Activated CD4-positive, alpha-beta T cell treated with anti-CD3 and anti-CD28 coated beads for 36 hours (primary cell): ENCODE measurements at regions not wholly inside any gene's neighbourhood (a gene's known extent, or its start where the extent isn't known, plus 50 kb on each side); places are given as distances from the start of the nearest gene placed in this dataset.

Source experiments
- ATAC-seq: fragments of 200-7000 bp; cut with Tn5 transposase; one replicate; pipeline ENCODE4 v1.10.0; 2021; ENCODE audit warnings: mild to moderate bottlenecking, moderate library complexity
- CTCF ChIA-PET: fragments of 350-600 bp; sonication (Branson Sonifier 250); formaldehyde crosslinking; loops from one replicate; lab custom pipeline; 2021; ENCODE audit warnings: antibody characterized with exemption; lab: Charles Lee
- POLR2A ChIA-PET: fragments of 350-600 bp; sonication (Branson Sonifier 250); formaldehyde crosslinking; loops from one replicate; lab custom pipeline; 2021; ENCODE audit warnings: antibody characterized with exemption, inconsistent platforms; lab: Charles Lee
- DNase-seq: peaks from one replicate; pipeline ENCODE4 v3.0.0-alpha.2; 2020
- H3K27ac Mint-ChIP-seq: one replicate; pipeline ENCODE4 v1.8.0; 2021; ENCODE audit warnings: mixed read lengths
- H3K27me3 Mint-ChIP-seq: one replicate; pipeline ENCODE4 v1.8.0; 2021; ENCODE audit warnings: mixed read lengths
- H3K36me3 Mint-ChIP-seq: one replicate; pipeline ENCODE4 v1.8.0; 2021; ENCODE audit warnings: low read depth, mixed read lengths
- H3K4me1 Mint-ChIP-seq: one replicate; pipeline ENCODE4 v1.8.0; 2021; ENCODE audit warnings: mixed read lengths
- H3K4me3 Mint-ChIP-seq: one replicate; pipeline ENCODE4 v1.8.0; 2021; ENCODE audit warnings: mild to moderate bottlenecking, moderate library complexity, mixed read lengths
- H3K9me3 Mint-ChIP-seq: one replicate; pipeline ENCODE4 v1.8.0; 2021; ENCODE audit warnings: low read depth, mixed read lengths
- intact Hi-C, 2 experiments: fragments of 100-400 bp; cut with DNase I in 1 of 2; cut with micrococcal nuclease in 1 of 2; formaldehyde crosslinking; loops; one replicate each; pipeline versions ENCODE4 v1.14.2 to v1.15.1; 2022 to 2024; cut with DNase I, micrococcal nuclease

GRCh38 chr11:13119361-13119760 is 110.2 kb downstream of the RASSF10 start:
- POLR2A ChIA-PET: interaction anchor here (0.6 kb wide), 1 partner anchor 751 kb away, joined by 3 read pairs; no protein-coding TSS in a partner anchor
- no peak for ATAC-seq
- intact Hi-C loops: no loop called here

DNA sequence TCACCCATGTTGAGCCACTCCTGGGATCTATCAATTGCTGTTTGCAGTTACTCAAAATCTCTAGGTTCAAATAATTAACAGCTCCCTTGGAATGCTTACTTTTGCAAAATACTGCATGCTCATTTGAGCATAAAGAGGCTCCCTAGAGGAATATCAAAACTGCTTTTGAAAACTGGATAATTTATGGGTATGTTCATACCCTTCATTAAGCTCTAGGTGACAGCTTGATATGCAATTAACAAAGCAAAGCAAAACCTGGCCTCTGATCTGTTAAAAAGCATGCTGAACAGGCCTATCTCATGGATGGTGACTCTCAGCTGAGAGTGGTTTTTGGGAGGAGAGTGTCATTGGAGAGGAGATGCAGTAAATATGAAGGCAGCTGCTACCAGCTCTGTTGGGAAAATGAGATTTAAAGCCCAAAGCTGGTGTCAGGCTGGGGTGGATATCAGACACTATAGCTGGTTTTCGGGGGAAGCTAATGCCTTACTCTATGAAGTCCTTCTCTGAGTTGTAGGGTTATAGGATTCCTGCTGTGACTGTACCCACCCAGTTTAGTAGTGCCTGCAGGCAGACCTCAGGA is 110.9 kb downstream of the RASSF10 start:
- CTCF ChIA-PET: interaction anchor here (0.6 kb wide), 1 partner anchor 9 kb away, joined by 3 read pairs; no protein-coding TSS in a partner anchor
- intact Hi-C loops: no loop called here
- H3K27me3 Mint-ChIP-seq: peaks cover 37% of the 10 kb centered on the region

More at GRCh38 chr11:13119361-13119760, 110.2 kb downstream of the RASSF10 start:
- H3K9me3 Mint-ChIP-seq: peaks cover 3% of the 10 kb centered on the region
- H3K4me3 Mint-ChIP-seq: no peak overlapping the region
- peaks cover 35% of the 10 kb centered on the region for H3K27me3 Mint-ChIP-seq
- no peaks in the 10 kb centered on the region for H3K36me3 Mint-ChIP-seq
- CTCF ChIA-PET: no interaction called here
- DNase-seq: no peak
- no peaks in the 10 kb centered on the region for H3K4me1 Mint-ChIP-seq
- no peak overlapping the region for H3K27ac Mint-ChIP-seq

GRCh38 chr11:13120691-13121090 is 111.6 kb downstream of the RASSF10 start:
- ATAC-seq (no peak), DNase-seq (no peak)
- no peak overlapping the region for H3K4me3 Mint-ChIP-seq
- H3K27ac Mint-ChIP-seq: no peak overlapping the region
- intact Hi-C loops: no loop called here
- no peaks in the 10 kb centered on the region for H3K36me3 Mint-ChIP-seq
- peaks cover 3% of the 10 kb centered on the region for H3K9me3 Mint-ChIP-seq
- H3K4me1 Mint-ChIP-seq: no peaks in the 10 kb centered on the region
- ChIA-PET CTCF (interaction anchor here (0.6 to 1.1 kb wide), 2 partner anchors 10 to 118 kb away, joined by 3 read pairs; no protein-coding TSS in a partner anchor), POLR2A (no interaction called here)
- peaks cover 39% of the 10 kb centered on the region for H3K27me3 Mint-ChIP-seq

More for the DNA sequence above, 110.9 kb downstream of the RASSF10 start:
- H3K36me3 Mint-ChIP-seq: no peaks in the 10 kb centered on the region
- H3K4me3 Mint-ChIP-seq: no peak overlapping the region
- H3K9me3 Mint-ChIP-seq: peaks cover 3% of the 10 kb centered on the region
- no peak for ATAC-seq
- no peak for DNase-seq
- POLR2A ChIA-PET: interaction anchor here (0.6 kb wide), 1 partner anchor 752 kb away, joined by 3 read pairs; no protein-coding TSS in a partner anchor
- H3K27ac Mint-ChIP-seq: no peak overlapping the region
- no peaks in the 10 kb centered on the region for H3K4me1 Mint-ChIP-seq

- H3K36me3 Mint-ChIP-seq: no peaks in the 10 kb centered on the region
- ChIA-PET POLR2A (no interaction called here), CTCF (no interaction called here)
- DNase-seq (no peak), ATAC-seq (no peak)
- H3K27me3 Mint-ChIP-seq: peaks cover 27% of the 10 kb centered on the region
- no peak overlapping the region for H3K4me3 Mint-ChIP-seq
- no peak overlapping the region for H3K27ac Mint-ChIP-seq
- intact Hi-C loops: no loop called here
- H3K4me1 Mint-ChIP-seq: no peaks in the 10 kb centered on the region
- H3K9me3 Mint-ChIP-seq: peaks cover 3% of the 10 kb centered on the region
Measured at GRCh38 chr11:13126430-13126829, 117.3 kb downstream of the RASSF10 start.

DNA sequence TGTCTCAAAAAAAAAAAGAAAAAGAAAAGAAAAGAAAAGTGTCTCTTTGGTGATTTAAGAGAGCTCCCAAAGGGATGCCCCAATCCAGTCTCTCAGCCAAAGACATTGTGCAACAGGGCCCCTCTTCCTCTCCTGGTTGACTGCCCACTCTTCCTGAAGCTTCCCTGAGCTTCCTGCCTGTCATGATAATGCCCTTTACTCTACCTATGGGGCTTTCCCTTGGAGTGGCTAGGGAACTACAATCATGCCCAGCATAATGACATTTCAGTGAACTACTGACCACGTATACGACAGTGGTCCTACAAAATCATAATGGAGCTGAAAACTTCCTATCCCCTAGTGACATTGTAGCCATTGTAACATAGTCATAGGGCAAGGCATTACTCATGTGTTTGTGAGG is 118.0 kb downstream of the RASSF10 start:
- ATAC-seq (no peak), DNase-seq (no peak)
- Mint-ChIP-seq H3K4me1 (no peaks in the 10 kb centered on the region), H3K27me3 (peaks cover 29% of the 10 kb centered on the region), H3K4me3 (no peak overlapping the region), H3K27ac (no peak overlapping the region), H3K9me3 (peaks cover 5% of the 10 kb centered on the region), H3K36me3 (no peaks in the 10 kb centered on the region)
- CTCF ChIA-PET: no interaction called here
- intact Hi-C loops: no loop called here
- POLR2A ChIA-PET: no interaction called here

GRCh38 chr11:13128354-13128753 is 119.2 kb downstream of the RASSF10 start:
- Mint-ChIP-seq H3K4me1 (no peaks in the 10 kb centered on the region), H3K36me3 (no peaks in the 10 kb centered on the region), H3K4me3 (no peak overlapping the region), H3K27ac (no peak overlapping the region), H3K9me3 (peaks cover 3% of the 10 kb centered on the region), H3K27me3 (peaks cover 22% of the 10 kb centered on the region)
- ATAC-seq (no peak), DNase-seq (no peak)
- intact Hi-C loops: no loop called here
- ChIA-PET CTCF (no interaction called here), POLR2A (no interaction called here)

GRCh38 chr11:13134066-13134465 is 125.0 kb downstream of the RASSF10 start:
- no peak for DNase-seq
- no peak for ATAC-seq
- Mint-ChIP-seq H3K36me3 (no peaks in the 10 kb centered on the region), H3K27ac (no peak overlapping the region), H3K4me1 (no peaks in the 10 kb centered on the region), H3K27me3 (peaks cover 28% of the 10 kb centered on the region), H3K4me3 (no peak overlapping the region), H3K9me3 (peaks cover 3% of the 10 kb centered on the region)
- CTCF ChIA-PET: interaction anchor here (0.7 to 1.0 kb wide), 2 partner anchors 144 to 803 kb away, joined by 3 read pairs; no protein-coding TSS in a partner anchor
- intact Hi-C loops: no loop called here
- POLR2A ChIA-PET: no interaction called here

GRCh38 chr11:13134886-13135285 is 125.8 kb downstream of the RASSF10 start:
- no peak overlapping the region for H3K4me3 Mint-ChIP-seq
- intact Hi-C loops: no loop called here
- DNase-seq (no peak), ATAC-seq (no peak)
- no peaks in the 10 kb centered on the region for H3K36me3 Mint-ChIP-seq
- ChIA-PET CTCF (no interaction called here), POLR2A (no interaction called here)
- peaks cover 3% of the 10 kb centered on the region for H3K9me3 Mint-ChIP-seq
- no peaks in the 10 kb centered on the region for H3K4me1 Mint-ChIP-seq
- H3K27ac Mint-ChIP-seq: no peak overlapping the region
- peaks cover 31% of the 10 kb centered on the region for H3K27me3 Mint-ChIP-seq

GRCh38 chr11:13135385-13136271 is 126.5 kb downstream of the RASSF10 start:
- DNase-seq (no peak), ATAC-seq (no peak)
- intact Hi-C loops: no loop called here
- H3K4me3 Mint-ChIP-seq: no peak overlapping the region
- H3K27ac Mint-ChIP-seq: no peak overlapping the region
- ChIA-PET POLR2A (no interaction called here), CTCF (no interaction called here)
- peaks cover 33% of the 10 kb centered on the region for H3K27me3 Mint-ChIP-seq
- no peaks in the 10 kb centered on the region for H3K4me1 Mint-ChIP-seq
- H3K36me3 Mint-ChIP-seq: no peaks in the 10 kb centered on the region
- H3K9me3 Mint-ChIP-seq: peaks cover 3% of the 10 kb centered on the region

GRCh38 chr11:13136272-13136596 is 127.1 kb downstream of the RASSF10 start:
- H3K27me3 Mint-ChIP-seq: peaks cover 35% of the 10 kb centered on the region
- H3K4me3 Mint-ChIP-seq: no peak overlapping the region
- no peak for DNase-seq
- CTCF ChIA-PET: no interaction called here
- H3K9me3 Mint-ChIP-seq: peaks cover 3% of the 10 kb centered on the region
- H3K36me3 Mint-ChIP-seq: no peaks in the 10 kb centered on the region
- no peak for ATAC-seq
- no peak overlapping the region for H3K27ac Mint-ChIP-seq
- POLR2A ChIA-PET: no interaction called here
- intact Hi-C loops: no loop called here
- H3K4me1 Mint-ChIP-seq: no peaks in the 10 kb centered on the region

GRCh38 chr11:13137844-13138301 is 128.8 kb downstream of the RASSF10 start:
- DNase-seq (no peak), ATAC-seq (no peak)
- H3K4me3 Mint-ChIP-seq: no peak overlapping the region
- intact Hi-C loops: no loop called here
- H3K9me3 Mint-ChIP-seq: no peaks in the 10 kb centered on the region
- no peaks in the 10 kb centered on the region for H3K36me3 Mint-ChIP-seq
- no peaks in the 10 kb centered on the region for H3K4me1 Mint-ChIP-seq
- POLR2A ChIA-PET: no interaction called here
- H3K27me3 Mint-ChIP-seq: peaks cover 30% of the 10 kb centered on the region
- CTCF ChIA-PET: interaction anchor here (1.1 kb wide), 1 partner anchor 41 kb away, joined by 3 read pairs; no protein-coding TSS in a partner anchor
- no peak overlapping the region for H3K27ac Mint-ChIP-seq
